Mesothelial cell of epicardium (in vitro differentiated cells): ENCODE measurements at regions not wholly inside any gene's neighbourhood (a gene's known extent, or its start where the extent isn't known, plus 50 kb on each side); places are given as distances from the start of the nearest gene placed in this dataset.

ENCODE experiments used
- DNase-seq, 2 experiments: peaks; one replicate each; pipeline ENCODE4 v3.0.0; 2021; ENCODE audit warnings: low spot score in 2 of 2; ENCODE audit not compliant: unreplicated experiment in 2 of 2
- H3K27ac Mint-ChIP-seq: 2 replicates; pipeline ENCODE4 v1.8.0; 2021; ENCODE audit warnings: mixed read lengths
- H3K27me3 Mint-ChIP-seq: 2 replicates; pipeline ENCODE4 v1.8.0; 2021; ENCODE audit warnings: low read depth, mixed read lengths
- H3K36me3 Mint-ChIP-seq: 2 replicates; pipeline ENCODE4 v1.8.0; 2021; ENCODE audit warnings: mixed read lengths
- H3K4me1 Mint-ChIP-seq: 2 replicates; pipeline ENCODE4 v1.8.0; 2021; ENCODE audit warnings: mixed read lengths
- H3K4me3 Mint-ChIP-seq: 2 replicates; pipeline ENCODE4 v1.8.0; 2021; ENCODE audit warnings: mild to moderate bottlenecking, moderate library complexity, mixed read lengths
- H3K9me3 Mint-ChIP-seq: 2 replicates; pipeline ENCODE4 v1.8.0; 2021; ENCODE audit warnings: mixed read lengths
- TF ChIP-seq, protein P1 (sequence below): fragments of 200-600 bp; sonication (generic); IDR thresholded peaks from one replicate; pipeline ENCODE4 v1.5.0; 2021; ENCODE audit warnings: antibody characterized with exemption; ENCODE audit not compliant: unreplicated experiment

- Mint-ChIP-seq H3K27me3 (peaks cover 2% of the 10 kb centered on the region), H3K9me3 (peaks cover 12% of the 10 kb centered on the region), H3K4me1 (peaks cover 17% of the 10 kb centered on the region), H3K4me3 (no peak overlapping the region), H3K36me3 (peaks cover 6% of the 10 kb centered on the region), H3K27ac (no peak overlapping the region)
- TF ChIP-seq, protein P1, sequence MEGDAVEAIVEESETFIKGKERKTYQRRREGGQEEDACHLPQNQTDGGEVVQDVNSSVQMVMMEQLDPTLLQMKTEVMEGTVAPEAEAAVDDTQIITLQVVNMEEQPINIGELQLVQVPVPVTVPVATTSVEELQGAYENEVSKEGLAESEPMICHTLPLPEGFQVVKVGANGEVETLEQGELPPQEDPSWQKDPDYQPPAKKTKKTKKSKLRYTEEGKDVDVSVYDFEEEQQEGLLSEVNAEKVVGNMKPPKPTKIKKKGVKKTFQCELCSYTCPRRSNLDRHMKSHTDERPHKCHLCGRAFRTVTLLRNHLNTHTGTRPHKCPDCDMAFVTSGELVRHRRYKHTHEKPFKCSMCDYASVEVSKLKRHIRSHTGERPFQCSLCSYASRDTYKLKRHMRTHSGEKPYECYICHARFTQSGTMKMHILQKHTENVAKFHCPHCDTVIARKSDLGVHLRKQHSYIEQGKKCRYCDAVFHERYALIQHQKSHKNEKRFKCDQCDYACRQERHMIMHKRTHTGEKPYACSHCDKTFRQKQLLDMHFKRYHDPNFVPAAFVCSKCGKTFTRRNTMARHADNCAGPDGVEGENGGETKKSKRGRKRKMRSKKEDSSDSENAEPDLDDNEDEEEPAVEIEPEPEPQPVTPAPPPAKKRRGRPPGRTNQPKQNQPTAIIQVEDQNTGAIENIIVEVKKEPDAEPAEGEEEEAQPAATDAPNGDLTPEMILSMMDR, result no peak
- no peak for DNase-seq
Measured at GRCh38 chr15:77852241-77853007, 219.7 kb upstream of the LINGO1 start.

DNA sequence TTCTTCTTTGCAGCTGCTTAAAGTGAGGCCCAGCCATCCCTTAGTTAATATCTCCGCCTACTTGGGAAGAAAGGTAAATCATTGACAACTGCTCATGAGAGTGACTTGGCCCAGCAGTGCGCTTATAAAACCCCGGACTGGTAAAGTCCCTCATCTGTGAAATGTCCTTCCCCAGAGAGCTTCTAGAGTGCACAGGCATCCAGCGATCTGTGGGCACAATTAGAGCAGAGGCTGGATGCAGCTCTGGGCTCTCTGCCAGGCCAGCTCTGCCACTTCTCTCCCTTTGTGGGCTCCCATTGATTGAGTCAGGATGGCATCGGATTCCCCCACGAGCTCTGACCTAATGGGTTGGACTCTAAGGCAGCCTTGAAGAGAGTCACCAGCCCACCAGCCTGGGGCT lies 219.0 kb upstream of the LINGO1 start:
- Mint-ChIP-seq H3K4me3 (no peak overlapping the region), H3K27ac (no peak overlapping the region), H3K9me3 (peaks cover 12% of the 10 kb centered on the region), H3K27me3 (peaks cover 8% of the 10 kb centered on the region), H3K4me1 (peaks cover 13% of the 10 kb centered on the region), H3K36me3 (peaks cover 6% of the 10 kb centered on the region)
- no peak for DNase-seq
- TF ChIP-seq, protein P1, result no peak

DNA sequence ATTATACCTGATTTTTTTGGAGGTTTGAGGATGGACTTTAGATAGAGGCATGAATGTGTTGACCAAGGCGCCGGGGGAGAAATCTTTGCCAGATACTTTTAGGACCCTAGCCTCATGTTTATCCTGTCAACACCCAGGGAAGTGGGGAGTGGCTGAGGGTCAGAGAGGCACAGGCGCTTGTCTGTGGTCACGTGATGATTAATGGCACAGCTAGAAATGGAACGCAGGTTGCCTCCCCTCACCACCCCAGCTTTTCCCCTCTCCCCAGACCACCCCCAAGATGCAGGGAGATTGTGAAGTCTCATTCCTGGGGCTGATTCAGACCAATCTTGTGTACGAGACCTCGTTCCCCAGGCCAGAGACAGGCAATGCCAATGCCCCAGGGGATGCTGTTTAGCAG lies 218.4 kb upstream of the LINGO1 start:
- no peak overlapping the region for H3K27ac Mint-ChIP-seq
- no peak for DNase-seq
- peaks cover 6% of the 10 kb centered on the region for H3K36me3 Mint-ChIP-seq
- TF ChIP-seq, protein P1, result no peak
- peaks cover 13% of the 10 kb centered on the region for H3K27me3 Mint-ChIP-seq
- H3K9me3 Mint-ChIP-seq, result peaks cover 12% of the 10 kb centered on the region
- no peak overlapping the region for H3K4me3 Mint-ChIP-seq
- peaks cover 11% of the 10 kb centered on the region for H3K4me1 Mint-ChIP-seq

- DNase-seq, result no peak
- Mint-ChIP-seq H3K36me3 (peaks cover 6% of the 10 kb centered on the region), H3K9me3 (peaks cover 21% of the 10 kb centered on the region), H3K4me3 (no peak overlapping the region), H3K27ac (no peak overlapping the region), H3K27me3 (peaks cover 22% of the 10 kb centered on the region), H3K4me1 (peaks cover 8% of the 10 kb centered on the region)
- TF ChIP-seq, protein P1, result no peak
Measured at GRCh38 chr15:77846986-77847385, 214.3 kb upstream of the LINGO1 start.

GRCh38 chr15:77846360-77846759 lies 213.6 kb upstream of the LINGO1 start:
- peaks cover 6% of the 10 kb centered on the region for H3K36me3 Mint-ChIP-seq
- H3K27me3 Mint-ChIP-seq, result peaks cover 22% of the 10 kb centered on the region
- peaks cover 21% of the 10 kb centered on the region for H3K9me3 Mint-ChIP-seq
- DNase-seq, result no peak
- H3K27ac Mint-ChIP-seq, result no peak overlapping the region
- TF ChIP-seq, protein P1, result no peak
- peaks cover 2% of the 10 kb centered on the region for H3K4me1 Mint-ChIP-seq
- H3K4me3 Mint-ChIP-seq, result no peak overlapping the region
